Subcutaneous abdominal adipose tissue (tissue), 5 donors: ENCODE measurements at regions not wholly inside any gene's neighbourhood (a gene's known extent, or its start where the extent isn't known, plus 50 kb on each side); places are given as distances from the start of the nearest gene placed in this dataset.

Experiments
- H3K27ac ChIP-seq: one replicate; pipeline ENCODE4 v1.7.0; 2013; ENCODE audit warnings: low read depth, mild to moderate bottlenecking, inconsistent platforms, low read length, moderate library complexity
- H3K27me3 ChIP-seq, 5 donors: one replicate each; pipeline ENCODE4 v1.7.0; 2013; ENCODE audit warnings: low read length in 5 of 5, inconsistent platforms in 1 of 5; ENCODE audit not compliant: control insufficient read depth in 5 of 5, insufficient read depth in 4 of 5
- H3K36me3 ChIP-seq, 5 donors: one replicate each; pipeline ENCODE4 v1.7.0; 2013; ENCODE audit warnings: low read length in 5 of 5; ENCODE audit not compliant: control insufficient read depth in 5 of 5, insufficient read depth in 5 of 5
- H3K4me1 ChIP-seq, 5 donors: one replicate each; pipeline ENCODE4 v1.7.0; 2013; ENCODE audit warnings: low read length in 5 of 5, mild to moderate bottlenecking in 3 of 5, moderate library complexity in 1 of 5; ENCODE audit not compliant: control insufficient read depth in 5 of 5, insufficient read depth in 5 of 5
- H3K4me3 ChIP-seq, 5 donors: one replicate each; pipeline ENCODE4 v1.7.0; 2013; ENCODE audit warnings: low read length in 5 of 5, low read depth in 1 of 5
- H3K9ac ChIP-seq, 5 donors: one replicate each; pipeline ENCODE4 v1.7.0; 2013; ENCODE audit warnings: low read length in 5 of 5, mild to moderate bottlenecking in 4 of 5, moderate library complexity in 3 of 5
- H3K9me3 ChIP-seq, 5 donors: one replicate each; pipeline ENCODE4 v1.7.0; 2013; ENCODE audit warnings: low read length in 5 of 5; ENCODE audit not compliant: control insufficient read depth in 5 of 5
- donor health status: healthy.
- donor health status: healthy.
- donor health status: healthy.
- donor health status: healthy.
- donor health status: healthy.

DNA sequence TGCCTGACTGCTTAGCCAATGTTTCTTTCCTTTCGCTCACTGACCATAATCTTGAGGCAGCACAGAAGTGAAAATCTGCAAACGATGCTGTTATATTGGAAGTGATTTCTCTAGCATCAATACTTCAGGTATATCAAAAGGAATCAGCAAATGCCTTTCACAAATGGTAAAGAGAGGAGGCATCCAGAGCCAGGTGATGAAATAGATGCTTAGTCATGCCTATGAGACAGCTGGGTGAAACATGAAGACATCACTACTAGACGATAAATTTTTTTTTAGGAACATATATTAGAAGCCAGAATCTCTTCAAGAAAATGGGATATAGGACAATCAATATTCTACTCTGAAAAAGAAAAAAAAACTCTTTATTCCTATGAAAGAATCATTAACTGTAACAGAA is 249.2 kb upstream of the SLC39A10 start:
- no peak overlapping the region for H3K9ac ChIP-seq
- H3K9me3 ChIP-seq, result no peaks in the 10 kb centered on the region
- peaks cover 0 to 18% (median 17%) of the 10 kb centered on the region in 5 donors for H3K4me1 ChIP-seq
- no peak overlapping the region for H3K4me3 ChIP-seq
- H3K27ac ChIP-seq, result no peak overlapping the region
- H3K36me3 ChIP-seq, result no peaks in the 10 kb centered on the region
- no peaks in the 10 kb centered on the region for H3K27me3 ChIP-seq

DNA sequence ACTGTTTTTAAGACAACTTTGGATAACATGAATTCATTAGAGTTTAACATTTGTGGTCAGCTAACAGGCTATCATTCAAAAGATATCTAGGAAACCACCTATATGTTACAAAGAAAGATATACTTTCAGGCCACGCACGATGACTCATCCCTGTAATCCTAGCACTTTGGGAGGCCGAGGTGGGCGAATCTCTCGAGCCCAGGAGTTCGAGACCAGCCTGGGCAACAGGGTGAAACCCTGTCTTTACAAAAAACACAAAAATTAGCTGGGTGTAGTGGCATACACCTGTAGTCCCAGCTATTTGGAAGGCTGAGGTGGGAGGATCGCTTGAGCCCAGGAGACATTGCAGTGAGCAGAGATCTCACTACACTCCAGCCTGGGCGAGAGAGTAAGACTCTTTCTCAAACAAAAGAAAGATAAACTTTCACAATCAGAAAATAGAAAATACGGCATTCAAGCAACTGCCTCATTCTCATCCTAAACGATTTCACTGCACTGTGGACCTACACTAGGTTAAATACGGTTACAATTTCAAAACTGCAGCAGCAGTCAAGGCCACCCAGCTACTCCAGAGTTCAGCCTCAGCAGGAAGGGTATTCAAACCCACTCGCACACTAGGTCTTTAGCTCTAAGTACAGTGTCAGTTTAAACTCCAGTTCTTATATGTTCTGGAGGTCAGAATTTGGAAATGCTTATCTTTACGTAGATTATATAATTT is 250.0 kb upstream of the SLC39A10 start:
- H3K4me1 ChIP-seq, result peaks cover 0 to 18% (median 17%) of the 10 kb centered on the region in 5 donors
- H3K27ac ChIP-seq, result no peak overlapping the region
- H3K9ac ChIP-seq, result no peak overlapping the region
- H3K36me3 ChIP-seq, result no peaks in the 10 kb centered on the region
- no peaks in the 10 kb centered on the region for H3K9me3 ChIP-seq
- no peak overlapping the region for H3K4me3 ChIP-seq
- no peaks in the 10 kb centered on the region for H3K27me3 ChIP-seq

DNA sequence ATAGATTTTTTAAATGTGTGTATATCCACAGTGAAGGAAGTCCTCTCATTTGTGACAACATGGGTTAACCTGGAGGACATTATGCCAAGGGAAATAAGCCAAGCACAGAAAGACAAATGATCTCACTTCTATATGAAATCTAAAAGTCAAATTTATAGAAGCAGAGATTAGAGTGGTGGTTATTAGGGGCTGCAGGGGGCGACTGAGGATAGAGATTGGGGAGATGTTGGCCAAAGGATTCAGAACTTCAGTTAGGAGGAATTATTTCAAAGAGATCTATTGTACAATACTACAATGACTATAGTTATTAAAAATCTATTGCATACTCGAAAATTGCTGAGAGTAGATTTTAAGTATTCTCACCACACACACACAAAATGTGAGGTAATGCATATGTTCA is 252.4 kb upstream of the SLC39A10 start:
- H3K4me3 ChIP-seq, result no peak overlapping the region
- H3K9me3 ChIP-seq, result no peaks in the 10 kb centered on the region
- no peak overlapping the region for H3K9ac ChIP-seq
- peaks cover 0 to 3% (median 0%) of the 10 kb centered on the region in 5 donors for H3K4me1 ChIP-seq
- no peak overlapping the region for H3K27ac ChIP-seq
- H3K27me3 ChIP-seq, result no peaks in the 10 kb centered on the region
- H3K36me3 ChIP-seq, result no peaks in the 10 kb centered on the region

DNA sequence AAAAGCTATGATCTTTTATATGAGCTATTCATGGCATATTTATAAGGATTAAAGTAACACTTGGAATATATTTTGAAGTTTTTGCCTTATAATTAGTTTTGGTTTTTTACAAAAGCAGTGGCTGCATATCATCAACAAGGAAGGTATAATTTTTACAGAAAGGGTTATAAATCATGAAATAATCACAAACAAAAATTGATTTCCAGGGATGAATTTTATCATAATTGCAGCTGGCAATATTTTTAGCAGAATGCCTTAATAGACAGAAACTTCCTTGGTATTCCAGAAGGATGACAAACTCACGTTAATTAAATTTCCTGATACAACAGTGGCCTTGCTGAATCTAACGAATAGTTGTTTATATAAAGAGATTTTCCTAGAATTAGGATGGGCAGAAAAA is 260.5 kb upstream of the SLC39A10 start:
- H3K36me3 ChIP-seq, result no peaks in the 10 kb centered on the region
- H3K27me3 ChIP-seq, result no peaks in the 10 kb centered on the region
- peaks cover 0 to 7% (median 2%) of the 10 kb centered on the region in 5 donors for H3K4me1 ChIP-seq
- H3K9me3 ChIP-seq, result no peaks in the 10 kb centered on the region
- no peak overlapping the region for H3K27ac ChIP-seq
- H3K4me3 ChIP-seq, result no peak overlapping the region
- H3K9ac ChIP-seq, result no peak overlapping the region

DNA sequence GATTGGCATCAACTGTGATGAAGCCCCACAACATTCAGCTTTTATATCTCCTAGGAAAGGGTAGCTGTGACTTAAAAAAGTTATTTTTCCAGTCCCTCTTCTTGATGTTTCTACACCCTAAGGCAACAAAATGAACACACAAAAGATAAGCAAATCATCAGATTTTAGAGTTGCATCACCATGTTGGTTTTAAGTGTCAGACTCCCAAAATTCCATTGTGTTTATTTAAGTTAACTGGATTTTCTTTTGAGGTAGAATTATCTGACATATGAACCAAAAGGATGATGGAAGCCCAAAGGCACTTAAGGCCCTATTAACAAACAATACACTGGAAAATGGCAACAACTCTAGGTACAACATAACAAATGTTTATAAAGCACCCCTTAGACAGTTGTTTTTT is 261.7 kb upstream of the SLC39A10 start:
- Histone ChIP-seq H3K4me1 (peaks cover 0 to 7% (median 2%) of the 10 kb centered on the region in 5 donors), H3K27me3 (no peaks in the 10 kb centered on the region), H3K36me3 (no peaks in the 10 kb centered on the region), H3K27ac (no peak overlapping the region), H3K9me3 (no peaks in the 10 kb centered on the region), H3K4me3 (no peak overlapping the region), H3K9ac (no peak overlapping the region)

DNA sequence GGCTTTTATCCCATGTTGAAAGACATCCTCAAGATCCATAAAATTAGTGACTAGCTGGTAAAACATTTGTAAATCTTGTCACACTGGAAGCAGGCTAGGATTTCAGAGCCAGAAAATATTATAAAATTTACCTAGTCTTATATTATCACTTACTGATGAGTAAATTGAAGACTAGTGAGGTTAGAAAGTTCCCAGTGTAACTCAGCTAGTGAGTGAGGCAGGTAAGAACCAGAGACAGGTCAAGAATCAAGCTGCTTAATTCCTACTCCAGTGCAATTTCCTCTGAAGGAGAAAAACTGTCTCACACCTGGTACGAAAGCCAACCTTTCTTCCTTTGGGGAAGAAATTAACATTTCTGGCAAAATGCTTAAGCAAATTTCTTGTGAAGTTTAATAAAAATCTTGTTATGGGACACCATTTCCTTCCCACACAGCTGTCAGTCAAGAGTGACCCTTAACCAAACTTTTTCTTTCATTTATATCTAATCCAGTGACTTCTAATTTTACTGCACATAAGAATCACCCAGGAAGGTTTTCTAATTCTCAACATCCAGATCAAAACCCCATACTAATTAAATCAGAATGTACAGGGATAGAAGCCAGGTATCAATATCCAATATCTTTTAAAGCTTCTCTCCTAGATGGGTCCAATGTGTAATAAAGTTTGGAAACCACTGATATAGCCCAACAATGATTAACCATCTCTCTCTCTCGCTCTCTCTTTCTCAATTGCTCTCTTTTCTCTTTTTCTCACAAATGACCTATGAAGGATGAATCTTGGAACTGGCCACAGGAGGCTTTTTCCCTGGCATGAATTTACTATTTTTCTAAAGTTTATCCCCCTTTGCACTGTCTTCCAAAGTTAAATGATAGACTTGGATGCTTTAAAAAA is 264.3 kb upstream of the SLC39A10 start:
- no peak overlapping the region for H3K27ac ChIP-seq
- H3K9ac ChIP-seq, result no peak overlapping the region
- no peak overlapping the region for H3K4me3 ChIP-seq
- H3K9me3 ChIP-seq, result no peaks in the 10 kb centered on the region
- no peaks in the 10 kb centered on the region for H3K27me3 ChIP-seq
- H3K36me3 ChIP-seq, result no peaks in the 10 kb centered on the region
- peaks cover 0 to 7% (median 2%) of the 10 kb centered on the region in 5 donors for H3K4me1 ChIP-seq

DNA sequence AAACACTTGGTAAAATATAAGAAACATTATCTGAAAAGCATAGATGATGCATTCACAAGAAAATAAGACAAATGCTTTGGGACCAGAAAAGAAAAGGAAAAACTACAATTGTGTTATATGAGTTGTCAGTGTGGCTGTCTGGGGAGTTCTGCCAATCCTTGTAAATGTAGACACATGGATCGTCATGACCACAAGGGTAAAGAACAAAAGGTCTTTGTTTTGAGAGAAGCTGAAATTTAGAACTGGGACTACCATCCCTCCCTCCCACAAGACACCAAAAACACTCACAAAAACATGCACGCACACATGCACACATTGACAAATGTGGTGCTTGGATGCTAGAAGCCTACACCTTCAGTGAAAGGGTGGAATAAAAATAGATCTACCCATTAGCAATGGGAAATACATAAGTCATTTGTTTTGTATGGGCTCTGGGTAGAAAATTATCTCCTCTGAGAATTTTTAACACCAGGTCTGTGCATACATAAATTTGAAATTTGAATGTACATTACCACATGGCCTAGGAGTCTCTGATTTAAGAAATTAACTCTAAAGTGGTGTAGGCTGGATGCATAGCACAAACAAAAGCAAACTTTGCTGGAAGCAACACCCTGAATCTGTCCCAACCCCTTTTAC is 266.2 kb upstream of the SLC39A10 start:
- H3K36me3 ChIP-seq, result no peaks in the 10 kb centered on the region
- no peak overlapping the region for H3K4me3 ChIP-seq
- H3K27ac ChIP-seq, result no peak overlapping the region
- H3K9me3 ChIP-seq, result no peaks in the 10 kb centered on the region
- no peaks in the 10 kb centered on the region for H3K27me3 ChIP-seq
- H3K4me1 ChIP-seq, result peaks cover 0 to 7% (median 0%) of the 10 kb centered on the region in 5 donors
- H3K9ac ChIP-seq, result no peak overlapping the region

DNA sequence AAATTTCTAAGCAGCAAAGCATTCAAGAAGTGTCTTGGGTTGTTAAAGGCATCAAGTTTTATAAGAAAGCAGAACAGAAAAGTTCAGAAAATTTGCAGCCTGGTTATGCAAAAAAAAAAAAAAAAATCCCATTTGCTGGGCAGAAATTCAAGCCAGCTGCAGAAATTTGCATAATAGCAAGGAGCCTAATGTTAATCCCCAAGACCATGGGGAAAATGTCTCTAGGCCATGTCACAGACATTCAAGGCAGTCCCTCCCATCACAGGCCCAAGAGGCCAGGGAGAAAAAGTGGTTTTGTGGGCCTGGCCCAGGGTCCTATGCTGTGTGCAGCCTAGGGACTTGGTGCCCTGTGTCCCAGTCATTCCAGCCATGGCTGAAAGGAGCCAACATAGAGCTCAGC is 269.0 kb upstream of the SLC39A10 start:
- H3K27me3 ChIP-seq, result no peaks in the 10 kb centered on the region
- no peaks in the 10 kb centered on the region for H3K36me3 ChIP-seq
- no peak overlapping the region for H3K27ac ChIP-seq
- no peaks in the 10 kb centered on the region for H3K4me1 ChIP-seq
- no peak overlapping the region for H3K4me3 ChIP-seq
- no peaks in the 10 kb centered on the region for H3K9me3 ChIP-seq
- no peak overlapping the region for H3K9ac ChIP-seq

DNA sequence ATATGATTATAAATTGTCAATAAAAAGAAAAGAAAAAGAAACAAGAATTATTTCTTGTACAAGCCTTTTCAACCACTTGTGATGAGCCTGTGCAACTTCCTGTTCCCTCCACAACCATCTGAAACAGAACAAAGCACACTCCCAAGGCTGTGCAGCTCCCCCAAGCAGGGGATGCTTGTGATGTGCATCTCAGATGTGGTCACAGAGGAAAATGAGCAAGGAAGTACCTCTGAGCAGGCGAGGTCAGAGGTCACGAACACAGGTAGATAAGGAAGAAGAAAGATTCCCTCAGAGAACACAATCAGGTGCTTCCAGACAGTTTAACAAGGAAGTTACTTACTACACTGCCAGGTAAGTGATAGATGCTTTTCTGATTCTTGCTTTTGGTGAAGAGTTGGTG is 274.8 kb upstream of the SLC39A10 start:
- Histone ChIP-seq H3K4me1 (no peaks in the 10 kb centered on the region), H3K36me3 (no peaks in the 10 kb centered on the region), H3K27me3 (no peaks in the 10 kb centered on the region), H3K4me3 (no peak overlapping the region), H3K9ac (no peak overlapping the region), H3K9me3 (no peaks in the 10 kb centered on the region), H3K27ac (no peak overlapping the region)
